ENCODE measurements at regions not wholly inside any gene's neighbourhood (a gene's known extent, or its start where the extent isn't known, plus 50 kb on each side); places are given as distances from the start of the nearest gene placed in this dataset.
"Not testable (repeated sequence)": the region's sequence is repeated elsewhere in the genome, so short reads cannot be mapped to it uniquely, and the experiment has no call there.

GRCh38 chr6:137678451-137678850 is 184.3 kb upstream of the OLIG3 start:
- no peaks in the 10 kb centered on the region for H3K4me1 Mint-ChIP-seq (ENCODE audit: unreplicated experiment)
- H3K36me3 Mint-ChIP-seq = no peaks in the 10 kb centered on the region
- TF ChIP-seq CTCF (conservative IDR thresholded peaks at IDR 0.05) = no peak
- peaks cover 10% of the 10 kb centered on the region for H3K9me3 Mint-ChIP-seq
- no peak overlapping the region for H3K4me3 Mint-ChIP-seq
- DNase-seq (ENCODE audit: extremely low spot score, unreplicated experiment) = no peak
- no peak overlapping the region for H3K27ac Mint-ChIP-seq
- H3K27me3 Mint-ChIP-seq = no peaks in the 10 kb centered on the region

DNA sequence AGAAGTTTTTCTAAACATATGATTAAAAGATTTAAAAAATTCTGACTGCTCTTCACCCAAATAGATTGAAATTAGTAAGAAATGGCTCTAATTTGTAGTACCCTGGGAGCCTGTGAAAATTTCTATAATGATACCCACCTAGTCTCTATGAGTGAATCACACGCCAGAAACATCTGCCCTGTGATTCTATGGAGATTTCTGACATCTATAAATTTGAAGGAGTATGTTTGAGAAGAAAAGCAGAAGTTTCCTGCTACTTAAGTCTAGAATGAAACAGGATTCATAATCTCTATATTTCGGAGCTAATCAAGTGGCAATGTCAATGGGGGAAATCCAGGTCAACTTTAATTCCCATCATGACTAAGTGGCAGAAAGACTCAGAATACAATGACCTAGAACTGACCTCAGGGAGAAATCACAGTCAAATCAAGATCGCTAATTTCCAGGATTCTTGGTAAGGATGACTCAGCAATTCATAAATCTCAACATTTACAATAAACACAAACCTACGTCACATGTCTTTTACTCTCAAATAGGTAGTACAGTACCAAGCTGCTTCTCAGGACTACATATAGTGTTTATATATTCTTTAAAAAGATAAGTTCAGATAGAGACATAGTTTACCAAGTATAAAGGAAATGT is 186.2 kb upstream of the TNFAIP3 start:
- H3K27me3 Mint-ChIP-seq = no peaks in the 10 kb centered on the region
- no peak overlapping the region for H3K4me3 Mint-ChIP-seq
- no peaks in the 10 kb centered on the region for H3K36me3 Mint-ChIP-seq
- H3K9me3 Mint-ChIP-seq = peaks cover 10% of the 10 kb centered on the region
- no peak for DNase-seq (ENCODE audit: extremely low spot score, unreplicated experiment)
- no peak overlapping the region for H3K27ac Mint-ChIP-seq
- no peak for TF ChIP-seq CTCF (conservative IDR thresholded peaks at IDR 0.05)
- no peaks in the 10 kb centered on the region for H3K4me1 Mint-ChIP-seq (ENCODE audit: unreplicated experiment)

DNA sequence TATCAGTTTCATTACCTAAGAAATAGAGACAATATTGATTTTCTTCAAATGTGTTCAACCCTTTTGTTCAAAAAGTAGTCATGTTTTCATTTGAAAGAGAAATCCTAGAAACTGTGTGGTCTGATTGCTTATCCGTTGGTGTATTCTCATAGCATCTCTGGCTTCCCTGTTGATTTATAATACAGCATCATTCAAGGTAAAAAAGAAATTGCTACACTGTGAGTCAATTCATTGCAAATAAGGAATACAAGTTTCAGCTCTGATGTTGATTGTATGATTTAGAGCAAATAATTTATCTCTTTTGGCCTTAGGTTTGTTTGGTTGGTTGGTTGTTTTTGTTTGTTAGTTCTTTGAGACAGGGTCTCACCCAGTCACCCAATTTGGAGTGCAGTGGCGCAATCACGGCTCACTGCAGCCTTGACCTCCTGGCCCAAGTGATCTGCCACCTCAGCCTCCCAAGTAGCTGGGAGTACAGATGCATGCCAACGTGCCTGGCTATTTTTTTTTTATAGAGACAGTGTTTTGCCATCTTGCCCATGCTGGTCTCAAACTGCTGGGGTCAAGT is 185.5 kb upstream of the TNFAIP3 start:
- no peaks in the 10 kb centered on the region for H3K36me3 Mint-ChIP-seq
- H3K27ac Mint-ChIP-seq = no peak overlapping the region
- DNase-seq (ENCODE audit: extremely low spot score, unreplicated experiment) = no peak
- no peaks in the 10 kb centered on the region for H3K27me3 Mint-ChIP-seq
- TF ChIP-seq CTCF (conservative IDR thresholded peaks at IDR 0.05) = no peak
- H3K4me1 Mint-ChIP-seq (ENCODE audit: unreplicated experiment) = no peaks in the 10 kb centered on the region
- peaks cover 10% of the 10 kb centered on the region for H3K9me3 Mint-ChIP-seq
- H3K4me3 Mint-ChIP-seq = no peak overlapping the region

DNA sequence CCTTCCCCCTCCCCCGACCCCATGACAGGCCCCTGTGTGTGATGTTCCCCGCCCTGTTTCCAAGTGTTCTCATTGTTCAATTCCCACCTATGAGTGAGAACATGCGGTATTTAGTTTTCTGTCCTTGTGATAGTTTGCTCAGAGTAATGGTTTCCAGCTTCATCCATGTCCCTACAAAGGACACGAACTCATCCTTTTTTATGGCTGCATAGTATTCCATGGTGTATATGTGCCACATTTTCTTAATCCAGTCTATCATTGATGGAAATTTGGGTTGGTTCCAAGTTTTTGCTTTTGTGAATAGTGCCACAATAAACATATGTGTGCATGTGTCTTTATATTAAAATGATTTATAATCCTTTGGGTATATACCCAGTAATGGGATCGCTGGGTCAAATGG is 184.4 kb upstream of the TNFAIP3 start:
- H3K36me3 Mint-ChIP-seq = not testable (repeated sequence)

GRCh38 chr6:137683916-137684315 is 183.1 kb upstream of the TNFAIP3 start:
- Mint-ChIP-seq H3K9me3 (no peaks in the 10 kb centered on the region), H3K36me3 (no peaks in the 10 kb centered on the region), H3K4me3 (no peak overlapping the region), H3K27me3 (no peaks in the 10 kb centered on the region), H3K4me1 (ENCODE audit: unreplicated experiment) (no peaks in the 10 kb centered on the region), H3K27ac (no peak overlapping the region)
- DNase-seq (ENCODE audit: extremely low spot score, unreplicated experiment) = no peak
- no peak for TF ChIP-seq CTCF (conservative IDR thresholded peaks at IDR 0.05)

More for the DNA sequence above, 184.4 kb upstream of the TNFAIP3 start:
- not testable (repeated sequence) for H3K4me1 Mint-ChIP-seq (ENCODE audit: unreplicated experiment); H3K4me3 Mint-ChIP-seq; DNase-seq (ENCODE audit: extremely low spot score, unreplicated experiment); H3K27me3 Mint-ChIP-seq; H3K27ac Mint-ChIP-seq
- peaks cover 10% of the 10 kb centered on the region for H3K9me3 Mint-ChIP-seq

DNA sequence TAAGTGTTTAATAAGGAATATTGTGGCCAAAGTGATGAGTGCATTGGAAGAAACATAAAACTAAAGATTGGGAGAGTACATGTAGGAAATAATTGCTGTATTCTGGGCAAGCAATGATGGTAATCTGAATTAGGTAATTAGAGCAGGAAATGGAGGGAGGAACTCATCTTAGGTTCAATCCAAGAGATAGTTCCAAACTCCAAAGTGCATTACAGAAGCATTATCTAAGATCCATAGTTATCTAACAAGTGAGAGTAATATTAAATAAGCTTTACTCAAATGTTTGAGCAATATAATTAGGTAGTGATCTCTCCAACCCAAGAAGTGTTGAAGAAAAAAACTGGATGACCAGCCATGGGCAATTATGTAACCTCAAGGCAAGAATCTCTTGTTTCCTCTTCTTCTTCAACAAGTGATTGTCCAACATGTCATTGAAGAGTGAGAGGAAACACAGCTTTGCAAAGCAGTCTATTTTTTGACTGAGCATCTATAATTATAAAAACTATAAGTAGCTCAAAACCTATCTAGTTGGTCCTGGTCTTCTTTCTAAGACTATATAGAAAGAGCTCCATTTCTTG is 181.2 kb upstream of the TNFAIP3 start:
- no peaks in the 10 kb centered on the region for H3K4me1 Mint-ChIP-seq (ENCODE audit: unreplicated experiment)
- H3K27ac Mint-ChIP-seq = no peak overlapping the region
- DNase-seq (ENCODE audit: extremely low spot score, unreplicated experiment) = no peak
- H3K9me3 Mint-ChIP-seq = no peaks in the 10 kb centered on the region
- H3K27me3 Mint-ChIP-seq = no peaks in the 10 kb centered on the region
- TF ChIP-seq CTCF (conservative IDR thresholded peaks at IDR 0.05) = no peak
- no peak overlapping the region for H3K4me3 Mint-ChIP-seq
- H3K36me3 Mint-ChIP-seq = no peaks in the 10 kb centered on the region

All from type B pancreatic cell (in vitro differentiated cells).